ENCODE measurements at regions not wholly inside any gene's neighbourhood (a gene's known extent, or its start where the extent isn't known, plus 50 kb on each side); places are given as distances from the start of the nearest gene placed in this dataset.

DNA sequence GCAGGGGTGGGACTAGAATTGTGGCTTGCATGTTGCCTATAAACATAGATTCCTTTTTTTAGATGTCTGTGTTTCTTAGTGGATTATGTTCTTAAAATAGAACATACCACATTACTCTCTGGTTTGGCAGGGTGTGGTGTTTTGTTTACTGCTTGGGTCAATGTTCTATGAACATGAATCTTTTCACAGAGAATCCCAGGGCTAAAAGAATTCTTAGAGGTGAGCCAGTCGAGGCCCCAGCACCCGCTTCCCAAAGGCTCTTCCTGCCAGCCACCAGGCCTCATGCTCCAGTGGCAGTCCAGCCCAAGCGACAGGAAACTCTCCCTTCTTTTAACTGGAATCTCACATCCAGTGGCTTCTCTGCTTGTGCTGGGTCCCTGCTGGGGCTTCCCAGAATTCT is 126.6 kb downstream of the C9orf152 start:
- FAIRE-seq: no peak
- H3K27me3 ChIP-seq (replicated peaks in 1 of 2; ENCODE audit: control insufficient read depth in 2 of 2, insufficient read depth in 2 of 2, low read length in 1 of 2): no peaks in the 10 kb centered on the region
- ChIA-PET CTCF (no interaction called here), SMC1A (ENCODE audit: uncharacterized antibody, unreplicated experiment) (interaction anchor here (1.0 kb wide), 1 partner anchor 12 kb away, joined by 3 read pairs; no protein-coding TSS in a partner anchor), POLR2A (no interaction called here), RAD21 (ENCODE audit: unreplicated experiment) (no interaction called here)
- no peaks in the 10 kb centered on the region; the same call in 2 of the 3 replicates for H3K9me3 ChIP-seq (replicated peaks; ENCODE audit: control insufficient read depth, insufficient read depth, low read length)
- no peak for DNase-seq (ENCODE audit: low read depth, low spot score)
- 49% methylated on average over 3 of the region's 3 CpGs for WGBS (ENCODE audit: insufficient coverage, insufficient replicate concordance, low lambda C conversion rate, missing lambda C conversion rate)
- H3K4me1 ChIP-seq (ENCODE audit: control insufficient read depth, insufficient read depth, low read length): peaks cover 6% of the 10 kb centered on the region
- peak overlapping the region; percentile 50 for H3K27ac ChIP-seq (ENCODE audit: control insufficient read depth, insufficient read depth)
- ATAC-seq: no peak
- peaks cover 77% of the 10 kb centered on the region for H3K79me2 ChIP-seq (ENCODE audit: control insufficient read depth, insufficient read depth, low read length)
- BruUV-seq (replicated peaks): no TSS peak
- H3K36me3 ChIP-seq (ENCODE audit: control insufficient read depth in 2 of 2, insufficient read depth in 2 of 2, low read length in 1 of 2): peaks cover 3 to 19% of the 10 kb centered on the region in 2 experiments
- H3K4me2 ChIP-seq (ENCODE audit: control insufficient read depth, insufficient read depth): no peak overlapping the region; the same call in 1 of the 2 replicates
- in situ Hi-C loops (cut with MboI): no loop called here
- TF ChIP-seq, protein P1, sequence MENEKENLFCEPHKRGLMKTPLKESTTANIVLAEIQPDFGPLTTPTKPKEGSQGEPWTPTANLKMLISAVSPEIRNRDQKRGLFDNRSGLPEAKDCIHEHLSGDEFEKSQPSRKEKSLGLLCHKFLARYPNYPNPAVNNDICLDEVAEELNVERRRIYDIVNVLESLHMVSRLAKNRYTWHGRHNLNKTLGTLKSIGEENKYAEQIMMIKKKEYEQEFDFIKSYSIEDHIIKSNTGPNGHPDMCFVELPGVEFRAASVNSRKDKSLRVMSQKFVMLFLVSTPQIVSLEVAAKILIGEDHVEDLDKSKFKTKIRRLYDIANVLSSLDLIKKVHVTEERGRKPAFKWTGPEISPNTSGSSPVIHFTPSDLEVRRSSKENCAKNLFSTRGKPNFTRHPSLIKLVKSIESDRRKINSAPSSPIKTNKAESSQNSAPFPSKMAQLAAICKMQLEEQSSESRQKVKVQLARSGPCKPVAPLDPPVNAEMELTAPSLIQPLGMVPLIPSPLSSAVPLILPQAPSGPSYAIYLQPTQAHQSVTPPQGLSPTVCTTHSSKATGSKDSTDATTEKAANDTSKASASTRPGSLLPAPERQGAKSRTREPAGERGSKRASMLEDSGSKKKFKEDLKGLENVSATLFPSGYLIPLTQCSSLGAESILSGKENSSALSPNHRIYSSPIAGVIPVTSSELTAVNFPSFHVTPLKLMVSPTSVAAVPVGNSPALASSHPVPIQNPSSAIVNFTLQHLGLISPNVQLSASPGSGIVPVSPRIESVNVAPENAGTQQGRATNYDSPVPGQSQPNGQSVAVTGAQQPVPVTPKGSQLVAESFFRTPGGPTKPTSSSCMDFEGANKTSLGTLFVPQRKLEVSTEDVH (IDR thresholded peaks at IDR 0.05; ENCODE audit: low read depth, partially characterized antibody): no peak
- TF ChIP-seq, protein P2, sequence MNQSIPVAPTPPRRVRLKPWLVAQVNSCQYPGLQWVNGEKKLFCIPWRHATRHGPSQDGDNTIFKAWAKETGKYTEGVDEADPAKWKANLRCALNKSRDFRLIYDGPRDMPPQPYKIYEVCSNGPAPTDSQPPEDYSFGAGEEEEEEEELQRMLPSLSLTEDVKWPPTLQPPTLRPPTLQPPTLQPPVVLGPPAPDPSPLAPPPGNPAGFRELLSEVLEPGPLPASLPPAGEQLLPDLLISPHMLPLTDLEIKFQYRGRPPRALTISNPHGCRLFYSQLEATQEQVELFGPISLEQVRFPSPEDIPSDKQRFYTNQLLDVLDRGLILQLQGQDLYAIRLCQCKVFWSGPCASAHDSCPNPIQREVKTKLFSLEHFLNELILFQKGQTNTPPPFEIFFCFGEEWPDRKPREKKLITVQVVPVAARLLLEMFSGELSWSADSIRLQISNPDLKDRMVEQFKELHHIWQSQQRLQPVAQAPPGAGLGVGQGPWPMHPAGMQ (IDR thresholded peaks at IDR 0.05; ENCODE audit: borderline replicate concordance): no peak
- no peak for TF ChIP-seq KDM1A (IDR thresholded peaks at IDR 0.05; ENCODE audit: borderline replicate concordance)
- TF ChIP-seq ASH2L (IDR thresholded peaks at IDR 0.05; ENCODE audit: borderline replicate concordance, low read depth): no peak
- no peak for TF ChIP-seq YY1 (IDR thresholded peaks at IDR 0.05; ENCODE audit: low read depth, low read length)
- no peak for TF ChIP-seq GATAD2B (conservative IDR thresholded peaks at IDR 0.05; ENCODE audit: low read depth)
- TF ChIP-seq, protein P3, sequence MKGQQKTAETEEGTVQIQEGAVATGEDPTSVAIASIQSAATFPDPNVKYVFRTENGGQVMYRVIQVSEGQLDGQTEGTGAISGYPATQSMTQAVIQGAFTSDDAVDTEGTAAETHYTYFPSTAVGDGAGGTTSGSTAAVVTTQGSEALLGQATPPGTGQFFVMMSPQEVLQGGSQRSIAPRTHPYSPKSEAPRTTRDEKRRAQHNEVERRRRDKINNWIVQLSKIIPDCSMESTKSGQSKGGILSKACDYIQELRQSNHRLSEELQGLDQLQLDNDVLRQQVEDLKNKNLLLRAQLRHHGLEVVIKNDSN (IDR thresholded peaks at IDR 0.05; ENCODE audit: borderline replicate concordance, extremely low read length, insufficient read depth, low read depth, low read length): no peak
- TF ChIP-seq, protein P4, sequence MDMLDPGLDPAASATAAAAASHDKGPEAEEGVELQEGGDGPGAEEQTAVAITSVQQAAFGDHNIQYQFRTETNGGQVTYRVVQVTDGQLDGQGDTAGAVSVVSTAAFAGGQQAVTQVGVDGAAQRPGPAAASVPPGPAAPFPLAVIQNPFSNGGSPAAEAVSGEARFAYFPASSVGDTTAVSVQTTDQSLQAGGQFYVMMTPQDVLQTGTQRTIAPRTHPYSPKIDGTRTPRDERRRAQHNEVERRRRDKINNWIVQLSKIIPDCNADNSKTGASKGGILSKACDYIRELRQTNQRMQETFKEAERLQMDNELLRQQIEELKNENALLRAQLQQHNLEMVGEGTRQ (IDR thresholded peaks at IDR 0.05; ENCODE audit: borderline replicate concordance, low read depth, low read length): no peak
- TF ChIP-seq NFYA (IDR thresholded peaks at IDR 0.05; ENCODE audit: borderline replicate concordance, low read depth, low read length): no peak
- TF ChIP-seq RUNX3 (IDR thresholded peaks at IDR 0.05; ENCODE audit: low read length): no peak
- TF ChIP-seq ZNF622 (IDR thresholded peaks at IDR 0.05): no peak
- no peak for TF ChIP-seq SP1 (IDR thresholded peaks at IDR 0.05; ENCODE audit: low read depth, low read length)
- no peak for TF ChIP-seq CHD2 (IDR thresholded peaks at IDR 0.05; ENCODE audit: borderline replicate concordance, low read depth, low read length)
- TF ChIP-seq POLR2AphosphoS5 (IDR thresholded peaks at IDR 0.05; ENCODE audit: low read length): no peak
- TF ChIP-seq ZNF217 (IDR thresholded peaks at IDR 0.05): no peak
- TF ChIP-seq, protein P5, sequence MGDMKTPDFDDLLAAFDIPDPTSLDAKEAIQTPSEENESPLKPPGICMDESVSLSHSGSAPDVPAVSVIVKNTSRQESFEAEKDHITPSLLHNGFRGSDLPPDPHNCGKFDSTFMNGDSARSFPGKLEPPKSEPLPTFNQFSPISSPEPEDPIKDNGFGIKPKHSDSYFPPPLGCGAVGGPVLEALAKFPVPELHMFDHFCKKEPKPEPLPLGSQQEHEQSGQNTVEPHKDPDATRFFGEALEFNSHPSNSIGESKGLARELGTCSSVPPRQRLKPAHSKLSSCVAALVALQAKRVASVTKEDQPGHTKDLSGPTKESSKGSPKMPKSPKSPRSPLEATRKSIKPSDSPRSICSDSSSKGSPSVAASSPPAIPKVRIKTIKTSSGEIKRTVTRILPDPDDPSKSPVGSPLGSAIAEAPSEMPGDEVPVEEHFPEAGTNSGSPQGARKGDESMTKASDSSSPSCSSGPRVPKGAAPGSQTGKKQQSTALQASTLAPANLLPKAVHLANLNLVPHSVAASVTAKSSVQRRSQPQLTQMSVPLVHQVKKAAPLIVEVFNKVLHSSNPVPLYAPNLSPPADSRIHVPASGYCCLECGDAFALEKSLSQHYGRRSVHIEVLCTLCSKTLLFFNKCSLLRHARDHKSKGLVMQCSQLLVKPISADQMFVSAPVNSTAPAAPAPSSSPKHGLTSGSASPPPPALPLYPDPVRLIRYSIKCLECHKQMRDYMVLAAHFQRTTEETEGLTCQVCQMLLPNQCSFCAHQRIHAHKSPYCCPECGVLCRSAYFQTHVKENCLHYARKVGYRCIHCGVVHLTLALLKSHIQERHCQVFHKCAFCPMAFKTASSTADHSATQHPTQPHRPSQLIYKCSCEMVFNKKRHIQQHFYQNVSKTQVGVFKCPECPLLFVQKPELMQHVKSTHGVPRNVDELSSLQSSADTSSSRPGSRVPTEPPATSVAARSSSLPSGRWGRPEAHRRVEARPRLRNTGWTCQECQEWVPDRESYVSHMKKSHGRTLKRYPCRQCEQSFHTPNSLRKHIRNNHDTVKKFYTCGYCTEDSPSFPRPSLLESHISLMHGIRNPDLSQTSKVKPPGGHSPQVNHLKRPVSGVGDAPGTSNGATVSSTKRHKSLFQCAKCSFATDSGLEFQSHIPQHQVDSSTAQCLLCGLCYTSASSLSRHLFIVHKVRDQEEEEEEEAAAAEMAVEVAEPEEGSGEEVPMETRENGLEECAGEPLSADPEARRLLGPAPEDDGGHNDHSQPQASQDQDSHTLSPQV (IDR thresholded peaks at IDR 0.05): no peak
- H3K4me3 ChIP-seq: no peak overlapping the region
- no peaks in the 10 kb centered on the region for H4K20me1 ChIP-seq (ENCODE audit: control insufficient read depth, insufficient read depth)
- no peak overlapping the region for H3K9ac ChIP-seq (ENCODE audit: control insufficient read depth, insufficient read depth, low read length)
- no peak overlapping the region for H2AFZ ChIP-seq (ENCODE audit: control insufficient read depth, low read depth, low read length)
- intact Hi-C loops (cut with micrococcal nuclease; ENCODE audit: unreplicated experiment): no loop called here
